ENCODE measurements at regions not wholly inside any gene's neighbourhood (a gene's known extent, or its start where the extent isn't known, plus 50 kb on each side); places are given as distances from the start of the nearest gene placed in this dataset.

DNA sequence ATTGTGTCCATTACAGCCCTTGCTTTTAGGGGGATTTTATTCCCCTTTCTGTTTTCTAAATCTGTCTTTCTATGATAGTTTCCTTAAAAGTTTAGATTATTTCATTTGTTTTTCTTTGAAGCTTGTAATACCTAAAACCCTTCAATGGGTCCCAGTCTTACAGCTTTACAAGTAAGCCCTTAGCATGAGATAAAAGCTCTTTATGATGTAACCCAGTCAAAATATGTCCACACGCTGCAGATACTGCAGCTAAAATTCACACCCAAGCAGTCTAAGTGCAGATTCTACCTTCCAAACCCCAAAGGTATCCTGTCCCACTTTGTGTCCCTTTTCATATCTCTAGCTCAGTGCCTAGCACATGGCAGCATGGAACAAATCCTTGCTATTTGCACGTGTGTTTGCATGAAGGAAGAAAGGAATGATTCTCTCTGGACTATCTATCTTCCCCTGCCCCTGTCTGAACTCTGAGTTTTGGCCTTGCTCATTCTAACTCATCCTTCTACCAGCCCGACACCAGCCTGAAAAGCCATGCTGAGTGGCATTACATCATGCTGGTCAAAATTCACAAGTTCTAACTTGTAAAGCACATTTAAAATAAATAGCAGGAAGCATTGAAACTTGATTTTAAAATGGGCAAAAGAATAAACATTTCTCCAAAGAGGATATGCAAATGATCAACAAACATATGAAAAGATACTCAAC, 623.2 kb downstream of the IRS1 start:
- TF ChIP-seq, protein P1, sequence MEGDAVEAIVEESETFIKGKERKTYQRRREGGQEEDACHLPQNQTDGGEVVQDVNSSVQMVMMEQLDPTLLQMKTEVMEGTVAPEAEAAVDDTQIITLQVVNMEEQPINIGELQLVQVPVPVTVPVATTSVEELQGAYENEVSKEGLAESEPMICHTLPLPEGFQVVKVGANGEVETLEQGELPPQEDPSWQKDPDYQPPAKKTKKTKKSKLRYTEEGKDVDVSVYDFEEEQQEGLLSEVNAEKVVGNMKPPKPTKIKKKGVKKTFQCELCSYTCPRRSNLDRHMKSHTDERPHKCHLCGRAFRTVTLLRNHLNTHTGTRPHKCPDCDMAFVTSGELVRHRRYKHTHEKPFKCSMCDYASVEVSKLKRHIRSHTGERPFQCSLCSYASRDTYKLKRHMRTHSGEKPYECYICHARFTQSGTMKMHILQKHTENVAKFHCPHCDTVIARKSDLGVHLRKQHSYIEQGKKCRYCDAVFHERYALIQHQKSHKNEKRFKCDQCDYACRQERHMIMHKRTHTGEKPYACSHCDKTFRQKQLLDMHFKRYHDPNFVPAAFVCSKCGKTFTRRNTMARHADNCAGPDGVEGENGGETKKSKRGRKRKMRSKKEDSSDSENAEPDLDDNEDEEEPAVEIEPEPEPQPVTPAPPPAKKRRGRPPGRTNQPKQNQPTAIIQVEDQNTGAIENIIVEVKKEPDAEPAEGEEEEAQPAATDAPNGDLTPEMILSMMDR (IDR thresholded peaks at IDR 0.05) = no peak
- H3K27me3 ChIP-seq = no peaks in the 10 kb centered on the region

GRCh38 chr2:226174390-226174789, 625.2 kb downstream of the IRS1 start:
- H3K9me3 ChIP-seq = no peaks in the 10 kb centered on the region
- H3K4me1 ChIP-seq (ENCODE audit: control insufficient read depth in 1 of 2, insufficient read depth in 1 of 2, low read depth in 1 of 2, low read length in 1 of 2) = no peaks in the 10 kb centered on the region
- no peak overlapping the region for H3K4me3 ChIP-seq (ENCODE audit: low read depth in 1 of 2, low read length in 1 of 2)
- H3K36me3 ChIP-seq = no peaks in the 10 kb centered on the region
- H3K27me3 ChIP-seq = no peaks in the 10 kb centered on the region
- H3K27ac ChIP-seq = no peak overlapping the region
- TF ChIP-seq, protein P1 (IDR thresholded peaks at IDR 0.05) = no peak

More for the DNA sequence above, 623.2 kb downstream of the IRS1 start:
- no peak overlapping the region for H3K4me3 ChIP-seq (ENCODE audit: low read depth in 1 of 2, low read length in 1 of 2)
- H3K4me1 ChIP-seq (ENCODE audit: control insufficient read depth in 1 of 2, insufficient read depth in 1 of 2, low read depth in 1 of 2, low read length in 1 of 2) = no peaks in the 10 kb centered on the region
- H3K36me3 ChIP-seq = no peaks in the 10 kb centered on the region
- H3K27ac ChIP-seq = no peak overlapping the region
- no peaks in the 10 kb centered on the region for H3K9me3 ChIP-seq

DNA sequence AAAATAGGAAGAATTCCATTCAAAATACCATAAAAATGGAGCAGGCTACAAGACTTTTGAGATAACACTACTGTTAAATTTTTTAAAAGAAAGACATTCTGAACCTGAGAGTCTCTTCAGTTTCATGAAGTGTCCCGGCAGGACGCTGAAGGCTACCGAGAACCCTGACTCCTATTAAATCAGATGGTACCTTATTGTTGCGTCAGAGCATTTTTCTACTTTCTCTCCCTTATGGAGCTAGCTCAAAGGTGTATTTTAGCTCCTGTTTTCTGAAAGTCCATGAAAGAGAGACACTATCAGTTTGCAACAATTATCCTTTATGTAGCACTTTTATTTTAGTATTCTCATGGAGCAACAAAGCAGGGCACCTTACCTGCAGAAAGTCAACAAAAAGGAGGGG, 626.7 kb downstream of the IRS1 start:
- no peaks in the 10 kb centered on the region for H3K9me3 ChIP-seq
- H3K36me3 ChIP-seq = no peaks in the 10 kb centered on the region
- H3K27me3 ChIP-seq = no peaks in the 10 kb centered on the region
- TF ChIP-seq, protein P1 (IDR thresholded peaks at IDR 0.05) = no peak
- H3K4me1 ChIP-seq (ENCODE audit: control insufficient read depth in 1 of 2, insufficient read depth in 1 of 2, low read depth in 1 of 2, low read length in 1 of 2) = no peaks in the 10 kb centered on the region
- no peak overlapping the region for H3K4me3 ChIP-seq (ENCODE audit: low read depth in 1 of 2, low read length in 1 of 2)
- H3K27ac ChIP-seq = no peak overlapping the region

DNA sequence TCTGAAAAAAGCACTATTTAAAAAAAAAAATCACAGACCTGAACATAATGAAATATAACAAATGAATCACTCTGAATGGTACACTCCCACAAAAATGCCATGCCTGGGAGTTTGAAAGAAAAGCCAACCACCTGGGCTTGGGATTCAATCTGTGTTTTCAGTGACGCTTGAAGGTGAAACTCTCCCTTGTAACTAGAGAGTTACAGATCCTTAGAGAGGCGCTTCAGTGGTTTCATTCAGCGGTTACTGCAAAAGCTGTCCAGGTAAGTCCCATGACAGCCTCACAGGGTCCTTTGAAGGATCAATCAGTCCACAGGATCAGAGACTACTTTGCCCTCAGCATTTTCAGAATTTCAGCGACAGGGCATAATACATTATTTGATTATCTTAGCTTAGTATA, 627.3 kb downstream of the IRS1 start:
- no peaks in the 10 kb centered on the region for H3K36me3 ChIP-seq
- H3K27ac ChIP-seq = no peak overlapping the region
- H3K4me3 ChIP-seq (ENCODE audit: low read depth in 1 of 2, low read length in 1 of 2) = no peak overlapping the region
- H3K4me1 ChIP-seq (ENCODE audit: control insufficient read depth in 1 of 2, insufficient read depth in 1 of 2, low read depth in 1 of 2, low read length in 1 of 2) = no peaks in the 10 kb centered on the region
- TF ChIP-seq, protein P1 (IDR thresholded peaks at IDR 0.05) = no peak
- H3K27me3 ChIP-seq = no peaks in the 10 kb centered on the region
- H3K9me3 ChIP-seq = no peaks in the 10 kb centered on the region

DNA sequence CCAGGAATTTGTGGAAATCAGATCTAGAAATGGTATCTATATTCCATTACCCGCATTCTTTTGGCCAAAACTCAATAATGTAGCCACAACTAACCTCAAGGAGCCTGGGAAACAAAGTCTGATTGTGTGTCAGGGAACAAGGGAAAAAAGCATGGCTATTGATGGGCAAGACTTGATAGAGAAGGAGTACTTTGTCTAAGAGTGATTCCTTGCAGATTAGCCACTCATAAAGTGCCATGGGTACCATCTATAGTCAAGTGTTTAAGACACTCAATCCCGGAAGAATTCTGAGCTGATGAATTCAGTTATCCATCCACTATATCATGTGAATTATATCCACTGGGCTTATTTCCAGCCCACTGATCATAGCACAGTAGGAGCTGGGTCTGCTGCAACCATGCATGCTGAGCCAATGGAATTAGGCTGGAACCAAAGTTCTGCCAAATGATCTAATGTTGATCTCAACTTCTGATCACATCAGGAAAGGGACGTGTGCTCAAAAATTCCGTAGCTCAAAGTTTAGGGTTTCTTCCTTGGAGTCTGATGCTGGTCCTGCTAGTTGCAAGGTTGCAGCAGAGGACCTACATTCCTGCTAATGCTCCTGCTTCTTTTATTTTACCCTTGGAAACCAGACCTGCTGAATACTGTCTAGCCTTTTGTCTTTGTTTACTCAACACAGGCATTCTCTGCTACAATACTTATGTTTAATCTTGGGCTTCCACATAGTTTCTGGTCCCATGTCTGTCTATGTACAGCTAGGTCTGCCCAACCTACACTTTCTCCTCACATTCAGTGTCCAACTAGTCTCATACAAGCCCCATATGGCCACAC, 629.7 kb downstream of the IRS1 start:
- H3K4me1 ChIP-seq (ENCODE audit: control insufficient read depth in 1 of 2, insufficient read depth in 1 of 2, low read depth in 1 of 2, low read length in 1 of 2) = no peaks in the 10 kb centered on the region
- TF ChIP-seq, protein P1 (IDR thresholded peaks at IDR 0.05) = no peak
- H3K27me3 ChIP-seq = no peaks in the 10 kb centered on the region
- no peaks in the 10 kb centered on the region for H3K36me3 ChIP-seq
- no peaks in the 10 kb centered on the region for H3K9me3 ChIP-seq
- no peak overlapping the region for H3K27ac ChIP-seq
- no peak overlapping the region for H3K4me3 ChIP-seq (ENCODE audit: low read depth in 1 of 2, low read length in 1 of 2)

Measured in neutrophil (primary cell).